KMS-11 (cell line): ENCODE measurements at regions not wholly inside any gene's neighbourhood (a gene's known extent, or its start where the extent isn't known, plus 50 kb on each side); places are given as distances from the start of the nearest gene placed in this dataset.

Source experiments
- H2AFZ ChIP-seq: fragments of 200-600 bp; sonication (generic); 2 replicates; pipeline ENCODE4 v1.6.1; 2016; ENCODE audit warnings: antibody characterized with exemption, mixed run types, low read depth
- H3K27ac ChIP-seq: fragments of 200-600 bp; sonication (generic); 2 replicates; pipeline ENCODE4 v1.6.1; 2016; ENCODE audit warnings: mild to moderate bottlenecking, mixed run types
- H3K27me3 ChIP-seq: fragments of 200-600 bp; sonication (generic); 2 replicates; pipeline ENCODE4 v1.6.1; 2017; ENCODE audit warnings: mild to moderate bottlenecking, low read depth, mixed run types, moderate library complexity; ENCODE audit not compliant: insufficient read depth
- H3K36me3 ChIP-seq: fragments of 200-600 bp; sonication (generic); 2 replicates; pipeline ENCODE4 v1.6.1; 2017; ENCODE audit warnings: mild to moderate bottlenecking, mixed run types; ENCODE audit not compliant: insufficient read depth
- H3K4me1 ChIP-seq: fragments of 200-600 bp; sonication (generic); 2 replicates; pipeline ENCODE4 v1.6.1; 2016; ENCODE audit warnings: mild to moderate bottlenecking, low read depth, mixed run types; ENCODE audit not compliant: poor library complexity, severe bottlenecking
- H3K4me2 ChIP-seq: fragments of 200-600 bp; sonication (generic); 2 replicates; pipeline ENCODE4 v1.7.0; 2016; ENCODE audit warnings: mild to moderate bottlenecking, mixed run types
- H3K4me3 ChIP-seq: fragments of 200-600 bp; sonication (generic); IDR thresholded peaks from 2 replicates; pipeline ENCODE4 v1.6.1; 2017; ENCODE audit warnings: low read depth, low read length, mixed read lengths; ENCODE audit not compliant: insufficient read depth
- H3K79me2 ChIP-seq: fragments of 200-600 bp; sonication (generic); 2 replicates; pipeline ENCODE4 v1.6.1; 2016; ENCODE audit warnings: low read depth, mixed run types; ENCODE audit not compliant: insufficient read depth
- H3K9ac ChIP-seq: fragments of 200-600 bp; sonication (generic); 2 replicates; pipeline ENCODE4 v1.6.1; 2016; ENCODE audit warnings: mild to moderate bottlenecking, mixed run types
- H4K20me1 ChIP-seq: fragments of 200-600 bp; sonication (generic); 2 replicates; pipeline ENCODE4 v1.6.1; 2016; ENCODE audit warnings: mild to moderate bottlenecking, mixed run types; ENCODE audit not compliant: insufficient read depth
- CTCF ChIP-seq: fragments of 200-600 bp; sonication (generic); conservative IDR thresholded peaks from 2 replicates; pipeline ENCODE4 v1.6.1; 2017; ENCODE audit warnings: low read depth, mild to moderate bottlenecking, antibody characterized with exemption, low read length, moderate library complexity, mixed read lengths

GRCh38 chr13:33548069-33548468 lies 262.5 kb upstream of the STARD13 start:
- Histone ChIP-seq H3K36me3 (no peaks in the 10 kb centered on the region), H3K4me1 (peaks cover 18% of the 10 kb centered on the region), H3K27ac (no peak overlapping the region), H4K20me1 (no peaks in the 10 kb centered on the region), H3K79me2 (no peaks in the 10 kb centered on the region), H3K4me3 (no peak overlapping the region), H3K27me3 (no peaks in the 10 kb centered on the region), H3K9ac (no peak overlapping the region), H3K4me2 (no peak overlapping the region), H2AFZ (no peak overlapping the region)
- TF ChIP-seq CTCF, result no peak

- no peaks in the 10 kb centered on the region for H3K4me1 ChIP-seq
- no peak overlapping the region for H3K4me3 ChIP-seq
- no peak for TF ChIP-seq CTCF
- H3K27ac ChIP-seq, result no peak overlapping the region
- no peak overlapping the region for H2AFZ ChIP-seq
- no peaks in the 10 kb centered on the region for H3K36me3 ChIP-seq
- no peaks in the 10 kb centered on the region for H3K27me3 ChIP-seq
- no peaks in the 10 kb centered on the region for H3K79me2 ChIP-seq
- H4K20me1 ChIP-seq, result no peaks in the 10 kb centered on the region
- H3K9ac ChIP-seq, result no peak overlapping the region
- H3K4me2 ChIP-seq, result no peak overlapping the region
Observed at GRCh38 chr13:33550276-33550675, 264.7 kb upstream of the STARD13 start.

GRCh38 chr13:33550885-33551284 lies 265.3 kb upstream of the STARD13 start:
- TF ChIP-seq CTCF, result no peak
- H3K9ac ChIP-seq, result no peak overlapping the region
- H3K4me2 ChIP-seq, result no peak overlapping the region
- no peak overlapping the region for H3K27ac ChIP-seq
- H4K20me1 ChIP-seq, result no peaks in the 10 kb centered on the region
- H3K4me1 ChIP-seq, result no peaks in the 10 kb centered on the region
- H2AFZ ChIP-seq, result no peak overlapping the region
- H3K79me2 ChIP-seq, result no peaks in the 10 kb centered on the region
- no peaks in the 10 kb centered on the region for H3K27me3 ChIP-seq
- no peak overlapping the region for H3K4me3 ChIP-seq
- H3K36me3 ChIP-seq, result no peaks in the 10 kb centered on the region

GRCh38 chr13:33554919-33555791 lies 262.8 kb upstream of the RFC3 start:
- H3K79me2 ChIP-seq, result no peaks in the 10 kb centered on the region
- TF ChIP-seq CTCF, result no peak
- H3K27ac ChIP-seq, result no peak overlapping the region
- H4K20me1 ChIP-seq, result no peaks in the 10 kb centered on the region
- H2AFZ ChIP-seq, result no peak overlapping the region
- no peaks in the 10 kb centered on the region for H3K4me1 ChIP-seq
- no peaks in the 10 kb centered on the region for H3K27me3 ChIP-seq
- H3K4me2 ChIP-seq, result no peak overlapping the region
- no peak overlapping the region for H3K9ac ChIP-seq
- no peaks in the 10 kb centered on the region for H3K36me3 ChIP-seq
- H3K4me3 ChIP-seq, result no peak overlapping the region
